Fibroblast of pulmonary artery (primary cell): ENCODE measurements at regions not wholly inside any gene's neighbourhood (a gene's known extent, or its start where the extent isn't known, plus 50 kb on each side); places are given as distances from the start of the nearest gene placed in this dataset.

Experiments
- DNase-seq: peaks from one replicate; pipeline ENCODE4 v3.0.0-alpha.2; 2010; ENCODE audit warnings: low read depth
- H3K4me3 ChIP-seq: replicated peaks from 2 replicates; pipeline ENCODE4 v1.5.1; 2011; ENCODE audit warnings: low read depth, mild to moderate bottlenecking, control low read depth, low read length, moderate library complexity
- TF ChIP-seq, protein P1 (sequence below): IDR thresholded peaks from 2 replicates; pipeline ENCODE4 v1.5.1; 2011; ENCODE audit warnings: mild to moderate bottlenecking, control low read depth, low read length, inconsistent platforms; ENCODE audit errors: missing control alignments

DNA sequence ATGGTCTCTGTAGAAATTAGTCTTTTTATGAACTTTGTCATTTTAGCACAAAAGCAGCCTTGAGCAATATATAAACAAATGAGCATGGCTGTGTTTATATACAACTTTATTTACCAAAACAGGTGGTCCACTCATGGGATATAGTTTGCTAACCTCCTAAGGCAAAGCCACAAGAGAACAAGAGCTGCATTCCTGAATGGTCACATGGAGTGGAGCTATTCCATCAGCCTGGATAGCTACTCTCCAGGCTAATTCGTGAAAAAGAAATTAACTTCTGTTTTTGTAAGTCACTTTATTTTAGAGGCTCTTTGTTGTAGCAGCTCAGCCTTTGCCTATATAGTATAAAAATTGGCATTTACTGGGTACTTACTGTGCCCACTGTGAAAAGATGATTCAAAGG, 163.3 kb upstream of the FAM78B start:
- no peak for DNase-seq
- no peak overlapping the region for H3K4me3 ChIP-seq
- TF ChIP-seq, protein P1, sequence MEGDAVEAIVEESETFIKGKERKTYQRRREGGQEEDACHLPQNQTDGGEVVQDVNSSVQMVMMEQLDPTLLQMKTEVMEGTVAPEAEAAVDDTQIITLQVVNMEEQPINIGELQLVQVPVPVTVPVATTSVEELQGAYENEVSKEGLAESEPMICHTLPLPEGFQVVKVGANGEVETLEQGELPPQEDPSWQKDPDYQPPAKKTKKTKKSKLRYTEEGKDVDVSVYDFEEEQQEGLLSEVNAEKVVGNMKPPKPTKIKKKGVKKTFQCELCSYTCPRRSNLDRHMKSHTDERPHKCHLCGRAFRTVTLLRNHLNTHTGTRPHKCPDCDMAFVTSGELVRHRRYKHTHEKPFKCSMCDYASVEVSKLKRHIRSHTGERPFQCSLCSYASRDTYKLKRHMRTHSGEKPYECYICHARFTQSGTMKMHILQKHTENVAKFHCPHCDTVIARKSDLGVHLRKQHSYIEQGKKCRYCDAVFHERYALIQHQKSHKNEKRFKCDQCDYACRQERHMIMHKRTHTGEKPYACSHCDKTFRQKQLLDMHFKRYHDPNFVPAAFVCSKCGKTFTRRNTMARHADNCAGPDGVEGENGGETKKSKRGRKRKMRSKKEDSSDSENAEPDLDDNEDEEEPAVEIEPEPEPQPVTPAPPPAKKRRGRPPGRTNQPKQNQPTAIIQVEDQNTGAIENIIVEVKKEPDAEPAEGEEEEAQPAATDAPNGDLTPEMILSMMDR = no peak

DNA sequence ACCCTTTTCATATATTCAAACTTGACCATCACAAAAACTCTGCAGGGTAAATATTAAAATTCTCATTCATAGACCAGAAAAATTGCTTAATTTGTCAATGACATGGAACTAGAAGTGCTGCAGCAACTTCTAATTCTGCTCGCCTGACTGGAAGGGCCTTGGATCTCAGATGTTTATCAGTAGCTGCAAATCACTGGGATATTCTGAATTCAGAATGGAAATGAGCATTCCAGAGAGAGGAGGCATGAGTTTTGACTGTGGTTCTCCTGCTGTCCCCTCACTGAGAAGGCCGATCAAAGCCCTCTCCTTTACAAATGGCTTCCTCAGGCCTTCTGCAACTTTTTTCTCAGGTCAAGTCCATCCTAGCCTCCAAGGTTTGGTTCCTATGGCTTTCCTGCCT, 171.3 kb upstream of the FAM78B start:
- TF ChIP-seq, protein P1 = no peak
- H3K4me3 ChIP-seq = no peak overlapping the region
- DNase-seq = no peak

DNA sequence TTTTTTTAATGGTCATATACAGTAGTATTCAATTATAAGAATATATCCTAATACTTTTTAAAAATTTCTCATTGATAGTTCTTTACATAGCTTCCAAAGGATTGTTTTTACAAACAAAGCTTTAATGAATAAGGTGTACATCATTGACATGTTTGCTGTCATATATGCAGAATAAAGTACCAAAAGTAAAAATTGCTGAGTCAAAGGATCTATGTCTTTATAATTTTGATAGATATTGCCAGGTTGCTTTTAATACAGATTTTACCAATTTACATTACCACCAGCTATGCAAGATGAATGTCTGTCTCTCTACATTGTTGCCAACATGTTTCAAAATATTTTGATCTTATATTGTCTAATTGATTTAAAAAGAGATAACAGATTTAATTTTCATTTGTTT, 173.9 kb upstream of the FAM78B start:
- TF ChIP-seq, protein P1 = no peak
- H3K4me3 ChIP-seq = no peak overlapping the region
- no peak for DNase-seq

DNA sequence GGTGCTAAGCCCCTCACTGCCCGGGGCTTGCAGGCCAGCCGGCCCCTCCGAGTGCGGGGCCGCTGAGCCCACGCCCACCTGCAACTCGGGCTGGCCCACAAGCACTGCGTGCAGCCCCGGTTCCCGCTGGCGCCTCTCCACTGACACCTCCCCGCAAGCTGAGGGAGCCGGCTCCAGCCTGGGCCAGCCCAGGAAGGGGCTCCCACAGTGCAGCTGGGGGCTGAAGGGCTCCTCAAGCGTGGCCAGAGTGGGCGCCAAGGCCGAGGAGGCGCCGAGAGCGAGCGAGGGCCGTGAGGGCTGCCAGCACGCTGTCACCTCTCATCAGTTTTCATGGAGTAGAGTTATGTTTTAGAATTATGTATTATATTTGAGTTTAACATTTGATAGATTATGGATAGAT, 176.5 kb upstream of the FAM78B start:
- no peak overlapping the region for H3K4me3 ChIP-seq
- TF ChIP-seq, protein P1 = no peak
- no peak for DNase-seq

DNA sequence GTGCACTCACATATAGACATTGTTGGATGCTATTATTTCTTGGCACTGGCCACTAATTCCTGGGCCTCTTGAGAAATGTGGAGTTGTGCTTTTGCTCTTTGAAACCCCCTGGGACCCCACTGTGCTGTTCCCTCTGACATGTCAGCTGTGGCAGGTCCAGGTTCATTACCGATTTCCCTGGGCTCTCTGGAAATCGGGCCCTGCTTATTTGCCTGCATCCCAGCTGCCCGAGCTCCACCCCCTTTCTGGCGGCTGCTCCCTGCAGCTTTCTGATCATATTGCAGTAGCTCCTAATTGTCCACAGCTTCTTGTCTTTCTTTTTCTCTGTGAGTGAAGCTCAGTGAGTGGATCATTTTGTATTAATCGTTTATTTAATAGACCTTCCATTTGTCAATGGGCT, 183.7 kb upstream of the FAM78B start:
- no peak for DNase-seq
- no peak overlapping the region for H3K4me3 ChIP-seq
- TF ChIP-seq, protein P1 = no peak

DNA sequence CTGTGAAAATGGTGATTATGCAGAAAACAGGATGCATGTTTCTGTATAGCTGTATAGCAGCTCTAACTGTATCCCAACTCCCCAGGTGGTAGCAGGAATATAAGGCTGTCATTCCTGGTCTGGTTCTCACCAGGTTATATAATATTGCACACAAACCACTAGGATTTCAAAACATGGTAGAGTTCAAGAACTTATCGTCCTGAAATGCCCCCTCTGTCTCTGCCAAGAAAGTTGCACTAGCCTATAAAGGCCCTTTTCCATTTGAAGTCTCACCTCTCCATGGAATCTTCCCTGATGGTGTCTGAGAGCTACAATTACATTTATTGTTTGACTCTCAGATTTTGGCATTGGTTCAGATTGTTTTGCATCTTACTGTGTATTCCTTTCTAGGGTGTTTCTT, 184.9 kb upstream of the FAM78B start:
- no peak overlapping the region for H3K4me3 ChIP-seq
- TF ChIP-seq, protein P1 = no peak
- DNase-seq = no peak

DNA sequence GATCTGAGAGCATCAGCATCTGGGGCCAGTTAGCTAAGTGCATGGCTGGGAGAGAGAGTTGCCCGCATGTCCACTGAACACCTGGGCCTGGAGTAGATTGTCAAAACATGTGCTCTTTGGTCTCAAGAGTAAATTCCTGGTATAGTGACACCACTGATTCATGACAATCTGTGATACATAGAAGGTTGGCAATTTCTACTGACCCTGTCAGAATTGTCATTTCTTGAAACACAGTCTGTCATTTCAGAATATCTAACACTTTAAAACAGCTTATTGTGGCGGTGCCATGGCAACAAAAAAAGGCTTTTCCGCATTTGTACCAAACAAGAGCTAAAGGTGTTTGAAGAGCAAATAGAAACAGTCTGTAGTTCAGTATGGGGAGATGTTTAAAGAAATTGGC, 186.4 kb upstream of the FAM78B start:
- DNase-seq = no peak
- no peak overlapping the region for H3K4me3 ChIP-seq
- TF ChIP-seq, protein P1 = no peak
